ENCODE measurements at regions not wholly inside any gene's neighbourhood (a gene's known extent, or its start where the extent isn't known, plus 50 kb on each side); places are given as distances from the start of the nearest gene placed in this dataset.

DNA sequence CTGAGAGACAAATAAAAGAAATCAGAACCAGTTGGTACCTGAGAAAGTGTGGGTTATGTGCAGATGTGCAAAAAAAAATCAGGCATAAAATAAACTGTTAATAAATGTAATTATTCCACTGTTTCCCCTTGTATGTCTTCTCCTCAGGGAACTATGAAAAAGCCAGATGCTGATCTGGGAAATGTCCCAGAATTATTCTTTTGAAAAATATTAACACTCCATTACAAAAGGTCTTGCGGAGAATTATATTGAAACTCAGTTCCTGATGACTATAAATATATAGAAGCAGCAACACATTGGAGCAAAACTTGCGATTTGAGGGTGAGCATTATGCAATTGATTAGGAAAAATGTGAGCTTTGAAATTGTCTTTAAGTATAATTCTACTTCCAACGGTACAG lies 433.3 kb upstream of the KLF12 start:
- Histone ChIP-seq H3K36me3 (ENCODE audit: control insufficient read depth in 2 of 2, insufficient read depth in 2 of 2, low read length in 1 of 2) (no peaks in the 10 kb centered on the region), H3K4me1 (ENCODE audit: control insufficient read depth in 2 of 2, insufficient read depth in 2 of 2, low read length in 2 of 2) (no peaks in the 10 kb centered on the region), H3K27ac (ENCODE audit: low read depth in 1 of 2, low read length in 1 of 2) (no peak overlapping the region), H3K27me3 (ENCODE audit: control insufficient read depth in 2 of 2, insufficient read depth in 1 of 2, low read length in 1 of 2) (no peaks in the 10 kb centered on the region), H3K9me3 (ENCODE audit: control insufficient read depth in 2 of 2, insufficient read depth in 1 of 2, low read length in 1 of 2) (no peaks in the 10 kb centered on the region), H3K4me3 (ENCODE audit: low read length in 2 of 2) (no peak overlapping the region)
- WGBS, result 95% methylated on average over 3 of the region's 3 CpGs
- no peak for DNase-seq (ENCODE audit: low read depth in 6 of 9, low spot score in 9 of 9)

GRCh38 chr13:74562381-74562780 lies 428.2 kb upstream of the KLF12 start:
- Histone ChIP-seq H3K4me3 (ENCODE audit: low read length in 2 of 2) (no peak overlapping the region), H3K4me1 (ENCODE audit: control insufficient read depth in 2 of 2, insufficient read depth in 2 of 2, low read length in 2 of 2) (no peaks in the 10 kb centered on the region), H3K9me3 (ENCODE audit: control insufficient read depth in 2 of 2, insufficient read depth in 1 of 2, low read length in 1 of 2) (no peaks in the 10 kb centered on the region), H3K27me3 (ENCODE audit: control insufficient read depth in 2 of 2, insufficient read depth in 1 of 2, low read length in 1 of 2) (no peaks in the 10 kb centered on the region), H3K36me3 (ENCODE audit: control insufficient read depth in 2 of 2, insufficient read depth in 2 of 2, low read length in 1 of 2) (no peaks in the 10 kb centered on the region), H3K27ac (ENCODE audit: low read depth in 1 of 2, low read length in 1 of 2) (no peak overlapping the region)
- 98% methylated on average over 1 of the region's 1 CpG for WGBS
- DNase-seq (ENCODE audit: low read depth in 6 of 9, low spot score in 9 of 9), result no peak

DNA sequence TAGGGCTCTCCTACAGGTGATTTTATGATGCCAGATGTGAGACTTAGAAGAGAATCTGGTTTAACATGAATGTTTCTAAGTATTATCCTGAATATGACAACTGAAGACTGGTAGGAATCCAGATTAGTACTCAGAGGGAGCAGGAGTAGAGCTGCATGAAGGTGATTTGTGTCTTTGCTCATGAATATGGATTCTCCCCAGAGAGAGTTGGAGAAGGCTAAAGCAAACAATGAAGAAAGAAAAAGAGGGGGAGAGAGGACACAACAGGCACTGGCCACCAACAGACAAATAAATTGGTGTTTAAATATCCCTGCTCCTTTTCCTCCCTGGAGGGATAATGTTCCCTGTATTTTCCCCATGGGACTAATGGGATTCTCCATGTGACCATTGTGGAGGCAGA lies 427.0 kb upstream of the KLF12 start:
- DNase-seq (ENCODE audit: low read depth in 6 of 9, low spot score in 9 of 9), result no peak
- Histone ChIP-seq H3K27ac (ENCODE audit: low read depth in 1 of 2, low read length in 1 of 2) (no peak overlapping the region), H3K4me3 (ENCODE audit: low read length in 2 of 2) (no peak overlapping the region), H3K9me3 (ENCODE audit: control insufficient read depth in 2 of 2, insufficient read depth in 1 of 2, low read length in 1 of 2) (no peaks in the 10 kb centered on the region), H3K27me3 (ENCODE audit: control insufficient read depth in 2 of 2, insufficient read depth in 1 of 2, low read length in 1 of 2) (no peaks in the 10 kb centered on the region), H3K36me3 (ENCODE audit: control insufficient read depth in 2 of 2, insufficient read depth in 2 of 2, low read length in 1 of 2) (no peaks in the 10 kb centered on the region), H3K4me1 (ENCODE audit: control insufficient read depth in 2 of 2, insufficient read depth in 2 of 2, low read length in 2 of 2) (no peaks in the 10 kb centered on the region)

GRCh38 chr13:74560325-74560724 lies 426.1 kb upstream of the KLF12 start:
- Histone ChIP-seq H3K4me3 (ENCODE audit: low read length in 2 of 2) (no peak overlapping the region), H3K27me3 (ENCODE audit: control insufficient read depth in 2 of 2, insufficient read depth in 1 of 2, low read length in 1 of 2) (no peaks in the 10 kb centered on the region), H3K4me1 (ENCODE audit: control insufficient read depth in 2 of 2, insufficient read depth in 2 of 2, low read length in 2 of 2) (no peaks in the 10 kb centered on the region), H3K36me3 (ENCODE audit: control insufficient read depth in 2 of 2, insufficient read depth in 2 of 2, low read length in 1 of 2) (no peaks in the 10 kb centered on the region), H3K9me3 (ENCODE audit: control insufficient read depth in 2 of 2, insufficient read depth in 1 of 2, low read length in 1 of 2) (no peaks in the 10 kb centered on the region), H3K27ac (ENCODE audit: low read depth in 1 of 2, low read length in 1 of 2) (no peak overlapping the region)
- 96% methylated on average over 4 of the region's 4 CpGs for WGBS
- no peak for DNase-seq (ENCODE audit: low read depth in 6 of 9, low spot score in 9 of 9)

GRCh38 chr13:74557870-74558269 lies 423.7 kb upstream of the KLF12 start:
- Histone ChIP-seq H3K36me3 (ENCODE audit: control insufficient read depth in 2 of 2, insufficient read depth in 2 of 2, low read length in 1 of 2) (no peaks in the 10 kb centered on the region), H3K9me3 (ENCODE audit: control insufficient read depth in 2 of 2, insufficient read depth in 1 of 2, low read length in 1 of 2) (no peaks in the 10 kb centered on the region), H3K27ac (ENCODE audit: low read depth in 1 of 2, low read length in 1 of 2) (no peak overlapping the region), H3K27me3 (ENCODE audit: control insufficient read depth in 2 of 2, insufficient read depth in 1 of 2, low read length in 1 of 2) (no peaks in the 10 kb centered on the region), H3K4me3 (ENCODE audit: low read length in 2 of 2) (no peak overlapping the region), H3K4me1 (ENCODE audit: control insufficient read depth in 2 of 2, insufficient read depth in 2 of 2, low read length in 2 of 2) (no peaks in the 10 kb centered on the region)
- DNase-seq (ENCODE audit: low read depth in 6 of 9, low spot score in 9 of 9), result no peak
- 96% methylated on average over 1 of the region's 1 CpG for WGBS

- DNase-seq (ENCODE audit: low read depth in 6 of 9, low spot score in 9 of 9), result peak in 3 of 9 donors; percentile 5 to 34 (median 7)
- no peaks in the 10 kb centered on the region for H3K9me3 ChIP-seq (ENCODE audit: control insufficient read depth in 2 of 2, insufficient read depth in 1 of 2, low read length in 1 of 2)
- H3K36me3 ChIP-seq (ENCODE audit: control insufficient read depth in 2 of 2, insufficient read depth in 2 of 2, low read length in 1 of 2), result no peaks in the 10 kb centered on the region
- H3K4me1 ChIP-seq (ENCODE audit: control insufficient read depth in 2 of 2, insufficient read depth in 2 of 2, low read length in 2 of 2), result no peaks in the 10 kb centered on the region
- H3K4me3 ChIP-seq (ENCODE audit: low read length in 2 of 2), result no peak overlapping the region
- 93% methylated on average over 9 of the region's 9 CpGs for WGBS
- H3K27ac ChIP-seq (ENCODE audit: low read depth in 1 of 2, low read length in 1 of 2), result no peak overlapping the region
- no peaks in the 10 kb centered on the region for H3K27me3 ChIP-seq (ENCODE audit: control insufficient read depth in 2 of 2, insufficient read depth in 1 of 2, low read length in 1 of 2)
These were observed 421.6 kb upstream of the KLF12 start for GRCh38 chr13:74555651-74556420.

- no peaks in the 10 kb centered on the region for H3K9me3 ChIP-seq (ENCODE audit: control insufficient read depth in 2 of 2, insufficient read depth in 1 of 2, low read length in 1 of 2)
- H3K4me3 ChIP-seq (ENCODE audit: low read length in 2 of 2), result no peak overlapping the region
- H3K4me1 ChIP-seq (ENCODE audit: control insufficient read depth in 2 of 2, insufficient read depth in 2 of 2, low read length in 2 of 2), result no peaks in the 10 kb centered on the region
- H3K27me3 ChIP-seq (ENCODE audit: control insufficient read depth in 2 of 2, insufficient read depth in 1 of 2, low read length in 1 of 2), result no peaks in the 10 kb centered on the region
- no peak overlapping the region for H3K27ac ChIP-seq (ENCODE audit: low read depth in 1 of 2, low read length in 1 of 2)
- H3K36me3 ChIP-seq (ENCODE audit: control insufficient read depth in 2 of 2, insufficient read depth in 2 of 2, low read length in 1 of 2), result no peaks in the 10 kb centered on the region
- DNase-seq (ENCODE audit: low read depth in 6 of 9, low spot score in 9 of 9), result peak in 2 of 9 donors; percentile 8 to 41
- WGBS, result 91% methylated on average over 3 of the region's 3 CpGs
These were observed 421.0 kb upstream of the KLF12 start for GRCh38 chr13:74555276-74555625.

- Histone ChIP-seq H3K9me3 (ENCODE audit: control insufficient read depth in 2 of 2, insufficient read depth in 1 of 2, low read length in 1 of 2) (no peaks in the 10 kb centered on the region), H3K27ac (ENCODE audit: low read depth in 1 of 2, low read length in 1 of 2) (no peak overlapping the region), H3K4me3 (ENCODE audit: low read length in 2 of 2) (no peak overlapping the region), H3K27me3 (ENCODE audit: control insufficient read depth in 2 of 2, insufficient read depth in 1 of 2, low read length in 1 of 2) (no peaks in the 10 kb centered on the region), H3K36me3 (ENCODE audit: control insufficient read depth in 2 of 2, insufficient read depth in 2 of 2, low read length in 1 of 2) (no peaks in the 10 kb centered on the region), H3K4me1 (ENCODE audit: control insufficient read depth in 2 of 2, insufficient read depth in 2 of 2, low read length in 2 of 2) (no peaks in the 10 kb centered on the region)
- WGBS, result 97% methylated on average over 8 of the region's 8 CpGs
- no peak for DNase-seq (ENCODE audit: low read depth in 6 of 9, low spot score in 9 of 9)
These were observed 420.5 kb upstream of the KLF12 start for GRCh38 chr13:74554569-74555275.

DNA sequence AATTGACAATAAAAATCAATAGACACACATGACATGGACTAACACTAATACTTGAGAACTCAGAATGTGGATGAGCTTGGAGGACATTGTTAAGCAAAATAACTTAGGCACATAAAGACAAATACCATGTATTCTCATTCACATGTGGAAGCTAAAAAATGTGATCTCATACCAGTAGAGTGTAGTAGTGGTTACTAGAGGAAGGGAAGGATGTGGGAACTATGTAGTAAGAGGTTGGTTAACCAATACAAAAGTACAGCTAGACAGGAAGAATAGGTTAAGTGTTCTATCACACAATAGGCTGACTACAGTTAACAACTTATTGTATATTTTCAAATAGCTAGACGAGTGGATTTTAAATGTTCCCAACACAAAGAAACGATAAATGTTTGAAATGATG lies 415.8 kb upstream of the KLF12 start:
- no peak overlapping the region for H3K27ac ChIP-seq (ENCODE audit: low read depth in 1 of 2, low read length in 1 of 2)
- H3K9me3 ChIP-seq (ENCODE audit: control insufficient read depth in 2 of 2, insufficient read depth in 1 of 2, low read length in 1 of 2), result no peaks in the 10 kb centered on the region
- H3K27me3 ChIP-seq (ENCODE audit: control insufficient read depth in 2 of 2, insufficient read depth in 1 of 2, low read length in 1 of 2), result no peaks in the 10 kb centered on the region
- no peaks in the 10 kb centered on the region for H3K36me3 ChIP-seq (ENCODE audit: control insufficient read depth in 2 of 2, insufficient read depth in 2 of 2, low read length in 1 of 2)
- H3K4me1 ChIP-seq (ENCODE audit: control insufficient read depth in 2 of 2, insufficient read depth in 2 of 2, low read length in 2 of 2), result no peaks in the 10 kb centered on the region
- peak in 2 of 9 donors; percentile 7 to 40 for DNase-seq (ENCODE audit: low read depth in 6 of 9, low spot score in 9 of 9)
- H3K4me3 ChIP-seq (ENCODE audit: low read length in 2 of 2), result no peak overlapping the region
- WGBS, result 76% methylated on average over 2 of the region's 2 CpGs

Measured in thymus (tissue), 11 donors.